SK-N-SH (cell line): ENCODE measurements at regions not wholly inside any gene's neighbourhood (a gene's known extent, or its start where the extent isn't known, plus 50 kb on each side); places are given as distances from the start of the nearest gene placed in this dataset.

Source experiments
- CTCF ChIA-PET: fragments of 300-600, 350-600 bp; formaldehyde crosslinking; extraction: SDS; loops from one replicate; lab custom pipeline; 2021; lab: Yijun Ruan, JAX
- POLR2A ChIA-PET: fragments of 350-600 bp; sonication (Branson Sonifier 250); formaldehyde crosslinking; extraction: SDS; loops from one replicate; lab custom pipeline; 2020; ENCODE audit warnings: antibody characterized with exemption, inconsistent platforms; lab: Yijun Ruan, JAX
- DNase-seq: peaks from one replicate; pipeline ENCODE4 v3.0.0; 2012
- H2AFZ ChIP-seq: fragments of 200-600 bp; sonication (generic); 2 replicates; pipeline ENCODE4 v1.8.1; 2016; ENCODE audit warnings: antibody characterized with exemption, mild to moderate bottlenecking, low read depth
- H3F3A ChIP-seq: fragments of 200-600 bp; sonication (generic); replicated peaks from 2 replicates; pipeline ENCODE3; 2016; ENCODE audit warnings: antibody characterized with exemption, mild to moderate bottlenecking; ENCODE audit not compliant: insufficient read depth
- H3K27ac ChIP-seq, 2 experiments: fragments of 200-500 bp in 1 of 2; fragments of 200-600 bp in 1 of 2; sonication (Bioruptor generic) in 1 of 2; sonication (generic), shearing (Covaris generic) in 1 of 2; 2 replicates each; pipeline versions ENCODE4 v1.5.1 to v1.6.1; 2014 to 2016; ENCODE audit warnings: low read depth in 2 of 2, inconsistent platforms in 1 of 2, low read length in 1 of 2, mild to moderate bottlenecking in 1 of 2, mixed read lengths in 1 of 2
- H3K27me3 ChIP-seq: fragments of 200-600 bp; sonication (generic), shearing (Covaris generic); 2 replicates; pipeline ENCODE4 v1.6.1; 2016; ENCODE audit warnings: mixed run types; ENCODE audit not compliant: insufficient read depth
- H3K36me3 ChIP-seq, 2 experiments: fragments of 200-500 bp in 1 of 2; fragments of 200-600 bp in 1 of 2; sonication (Bioruptor generic) in 1 of 2; sonication (generic) in 1 of 2; replicated peaks in 1 of 2; 2 replicates each; pipeline versions ENCODE3 to v1.5.1; 2014 to 2016; ENCODE audit warnings: low read length in 1 of 2, mild to moderate bottlenecking in 1 of 2; ENCODE audit not compliant: insufficient read depth in 2 of 2, control insufficient read depth in 1 of 2
- H3K4me1 ChIP-seq, 2 experiments: fragments of 200-500 bp in 1 of 2; fragments of 200-600 bp in 1 of 2; sonication (Bioruptor generic) in 1 of 2; sonication (generic), shearing (Covaris generic) in 1 of 2; 2 replicates each; pipeline versions ENCODE4 v1.5.1 to v1.6.1; 2014 to 2016; ENCODE audit warnings: low read depth in 1 of 2, low read length in 1 of 2, mixed run types in 1 of 2; ENCODE audit not compliant: insufficient read depth in 2 of 2, control insufficient read depth in 1 of 2
- H3K4me2 ChIP-seq: fragments of 200-600 bp; sonication (generic), shearing (Covaris generic); 2 replicates; pipeline ENCODE4 v1.6.1; 2017; ENCODE audit warnings: mixed run types
- H3K4me3 ChIP-seq, 2 experiments: fragments of 200-500 bp in 1 of 2; fragments of 200-600 bp in 1 of 2; sonication (Bioruptor generic) in 1 of 2; sonication (generic), shearing (Covaris generic) in 1 of 2; 2 replicates each; pipeline versions ENCODE4 v1.5.1 to v1.8.1; 2014 to 2016; ENCODE audit warnings: low read depth in 2 of 2, inconsistent platforms in 1 of 2, low read length in 1 of 2, mild to moderate bottlenecking in 1 of 2, mixed read lengths in 1 of 2, moderate library complexity in 1 of 2
- H3K79me2 ChIP-seq: fragments of 200-600 bp; sonication (generic); 2 replicates; pipeline ENCODE4 v1.8.1; 2017; ENCODE audit warnings: mild to moderate bottlenecking; ENCODE audit not compliant: insufficient read depth
- H3K9ac ChIP-seq: fragments of 200-600 bp; sonication (generic); 2 replicates; pipeline ENCODE4 v1.6.1; 2017; ENCODE audit warnings: mixed run types
- H3K9me2 ChIP-seq: fragments of 200-600 bp; sonication (generic); 2 replicates; pipeline ENCODE4 v1.6.1; 2017; ENCODE audit warnings: mixed run types
- H3K9me3 ChIP-seq: fragments of 200-600 bp; sonication (generic); 2 replicates; pipeline ENCODE4 v1.6.1; 2017; ENCODE audit warnings: mixed run types, mild to moderate bottlenecking, moderate library complexity
- H4K20me1 ChIP-seq: fragments of 200-600 bp; sonication (generic); 2 replicates; pipeline ENCODE4 v1.6.1; 2017; ENCODE audit warnings: mild to moderate bottlenecking, mixed run types; ENCODE audit not compliant: insufficient read depth
- CTCF ChIP-seq: fragments of 200-600 bp; sonication (generic); IDR thresholded peaks from 2 replicates; pipeline ENCODE4 v1.6.1; 2017; ENCODE audit warnings: antibody characterized with exemption, mild to moderate bottlenecking, moderate library complexity
- ELF1 ChIP-seq: IDR thresholded peaks from 2 replicates; pipeline ENCODE4 v1.4.0; 2012
- EP300 ChIP-seq, 2 experiments: IDR thresholded peaks; 2 replicates each; pipeline versions ENCODE4 v1.4.0 to v1.6.1; 2012; ENCODE audit warnings: borderline replicate concordance in 1 of 2, low read depth in 1 of 2, low read length in 1 of 2
- GATA2 ChIP-seq: sonication (generic); formaldehyde crosslinking; IDR thresholded peaks from 2 replicates; pipeline ENCODE4 v1.5.0; 2020; ENCODE audit warnings: mild to moderate bottlenecking, missing genetic modification reagents
- MEF2A ChIP-seq: IDR thresholded peaks from 2 replicates; pipeline ENCODE4 v1.4.0; 2012; ENCODE audit warnings: low read depth, borderline replicate concordance
- POLR2AphosphoS5 ChIP-seq: IDR thresholded peaks from 2 replicates; pipeline ENCODE4 v1.6.1; 2012; ENCODE audit warnings: low read depth, low read length
- RXRA ChIP-seq: IDR thresholded peaks from 2 replicates; pipeline ENCODE4 v1.4.0; 2012; ENCODE audit warnings: low read depth, mild to moderate bottlenecking, borderline replicate concordance
- SIN3A ChIP-seq: IDR thresholded peaks from 2 replicates; pipeline ENCODE4 v1.6.1; 2012; ENCODE audit warnings: low read depth, mild to moderate bottlenecking, low read length, moderate library complexity, borderline replicate concordance
- SMC3 ChIP-seq: IDR thresholded peaks from 2 replicates; pipeline ENCODE4 v1.6.1; 2012; ENCODE audit warnings: low read depth, low read length, improper control_type of control experiment
- TEAD4 ChIP-seq: IDR thresholded peaks from 2 replicates; pipeline ENCODE4 v1.4.0; 2012; ENCODE audit warnings: mild to moderate bottlenecking, borderline replicate concordance; ENCODE audit not compliant: insufficient read depth
- WGBS: methylation state at CpG from one replicate; pipeline ENCODE4 v1.1.6; 2017; ENCODE audit warnings: low lambda C conversion rate; 5-methylcytosine and 5-hydroxymethylcytosine counted together
- TF ChIP-seq, protein P1 (sequence below): IDR thresholded peaks from 2 replicates; pipeline ENCODE4 v1.6.1; 2012; ENCODE audit warnings: mild to moderate bottlenecking, low read depth, low read length, moderate library complexity

DNA sequence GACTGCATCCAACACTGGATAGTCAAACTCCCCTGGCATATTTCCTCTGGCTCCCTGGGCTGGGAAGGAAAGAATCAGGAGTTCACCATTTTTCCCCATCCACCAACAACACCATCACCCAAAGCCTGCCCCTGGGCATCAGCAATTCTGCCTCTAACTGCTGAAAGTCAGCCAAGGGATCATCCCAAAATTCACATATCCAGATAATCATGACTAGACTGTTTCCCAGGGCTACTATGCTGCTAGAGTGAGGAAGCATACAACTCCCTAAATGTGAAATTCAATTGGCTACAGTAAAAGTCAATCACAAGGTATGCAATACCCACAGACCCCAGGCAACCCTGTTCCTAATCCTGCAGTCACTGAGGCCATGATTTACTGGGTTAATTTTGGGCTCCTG lies 230.6 kb downstream of the C16orf95 start:
- POLR2A ChIA-PET, result no interaction called here
- Histone ChIP-seq H3K27me3 (peaks cover 19% of the 10 kb centered on the region; the same call in 1 of the 2 replicates), H3K4me3 (no peak overlapping the region), H3K4me2 (no peak overlapping the region), H2AFZ (no peak overlapping the region), H3K36me3 (no peaks in the 10 kb centered on the region)
- no peak for DNase-seq
- TF ChIP-seq GATA2 (CRISPR knock-in tag) (no peak), SMC3 (no peak), RXRA (no peak), POLR2AphosphoS5 (no peak), CTCF (no peak), SIN3A (no peak)
- TF ChIP-seq, all 33 proteins: peak for 0
- no peaks in the 10 kb centered on the region for H3K9me2 ChIP-seq
- H4K20me1 ChIP-seq, result no peaks in the 10 kb centered on the region
- no peaks in the 10 kb centered on the region for H3K4me1 ChIP-seq
- no peaks in the 10 kb centered on the region for H3F3A ChIP-seq
- H3K9ac ChIP-seq, result no peak overlapping the region
- CTCF ChIA-PET, result no interaction called here
- no peaks in the 10 kb centered on the region for H3K79me2 ChIP-seq
- H3K27ac ChIP-seq, result no peak overlapping the region
- H3K9me3 ChIP-seq, result 0 out of 2 replicates have a peak, but pooled peaks cover under 1% of the 10 kb centered on the region

- H3K9me2 ChIP-seq, result no peaks in the 10 kb centered on the region
- H4K20me1 ChIP-seq, result no peaks in the 10 kb centered on the region
- no peaks in the 10 kb centered on the region for H3K4me1 ChIP-seq
- H2AFZ ChIP-seq, result no peak overlapping the region
- no peak for TF ChIP-seq EP300 (IDR thresholded peaks at IDR 0.05; ENCODE audit: borderline replicate concordance in 1 of 2, low read depth in 1 of 2, low read length in 1 of 2)
- TF ChIP-seq MEF2A, result no peak
- TF ChIP-seq ELF1, result no peak
- TF ChIP-seq, protein P1, sequence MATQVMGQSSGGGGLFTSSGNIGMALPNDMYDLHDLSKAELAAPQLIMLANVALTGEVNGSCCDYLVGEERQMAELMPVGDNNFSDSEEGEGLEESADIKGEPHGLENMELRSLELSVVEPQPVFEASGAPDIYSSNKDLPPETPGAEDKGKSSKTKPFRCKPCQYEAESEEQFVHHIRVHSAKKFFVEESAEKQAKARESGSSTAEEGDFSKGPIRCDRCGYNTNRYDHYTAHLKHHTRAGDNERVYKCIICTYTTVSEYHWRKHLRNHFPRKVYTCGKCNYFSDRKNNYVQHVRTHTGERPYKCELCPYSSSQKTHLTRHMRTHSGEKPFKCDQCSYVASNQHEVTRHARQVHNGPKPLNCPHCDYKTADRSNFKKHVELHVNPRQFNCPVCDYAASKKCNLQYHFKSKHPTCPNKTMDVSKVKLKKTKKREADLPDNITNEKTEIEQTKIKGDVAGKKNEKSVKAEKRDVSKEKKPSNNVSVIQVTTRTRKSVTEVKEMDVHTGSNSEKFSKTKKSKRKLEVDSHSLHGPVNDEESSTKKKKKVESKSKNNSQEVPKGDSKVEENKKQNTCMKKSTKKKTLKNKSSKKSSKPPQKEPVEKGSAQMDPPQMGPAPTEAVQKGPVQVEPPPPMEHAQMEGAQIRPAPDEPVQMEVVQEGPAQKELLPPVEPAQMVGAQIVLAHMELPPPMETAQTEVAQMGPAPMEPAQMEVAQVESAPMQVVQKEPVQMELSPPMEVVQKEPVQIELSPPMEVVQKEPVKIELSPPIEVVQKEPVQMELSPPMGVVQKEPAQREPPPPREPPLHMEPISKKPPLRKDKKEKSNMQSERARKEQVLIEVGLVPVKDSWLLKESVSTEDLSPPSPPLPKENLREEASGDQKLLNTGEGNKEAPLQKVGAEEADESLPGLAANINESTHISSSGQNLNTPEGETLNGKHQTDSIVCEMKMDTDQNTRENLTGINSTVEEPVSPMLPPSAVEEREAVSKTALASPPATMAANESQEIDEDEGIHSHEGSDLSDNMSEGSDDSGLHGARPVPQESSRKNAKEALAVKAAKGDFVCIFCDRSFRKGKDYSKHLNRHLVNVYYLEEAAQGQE, result no peak
- no peak for TF ChIP-seq GATA2 (CRISPR knock-in tag)
- no peak for TF ChIP-seq TEAD4
- no peak overlapping the region for H3K4me3 ChIP-seq
- no peaks in the 10 kb centered on the region for H3K9me3 ChIP-seq
- ChIA-PET POLR2A (no interaction called here), CTCF (no interaction called here)
- no peaks in the 10 kb centered on the region for H3F3A ChIP-seq
- 9% methylated on average over 5 of the region's 5 CpGs for WGBS
- no peak overlapping the region for H3K27ac ChIP-seq
- H3K9ac ChIP-seq, result no peak overlapping the region
- H3K36me3 ChIP-seq, result no peaks in the 10 kb centered on the region
- no peaks in the 10 kb centered on the region for H3K79me2 ChIP-seq
- DNase-seq, result no peak
- no peak overlapping the region for H3K4me2 ChIP-seq
- H3K27me3 ChIP-seq, result peaks cover 65% of the 10 kb centered on the region
Observed at GRCh38 chr16:87092958-87093357, 224.2 kb downstream of the C16orf95 start.
